Activated CD8-positive, alpha-beta memory T cell treated with anti-CD3 and anti-CD28 coated beads for 4 hours (primary cell): ENCODE measurements at regions not wholly inside any gene's neighbourhood (a gene's known extent, or its start where the extent isn't known, plus 50 kb on each side); places are given as distances from the start of the nearest gene placed in this dataset.
A peak's percentile ranks its signal among the peaks of the same experiment; 100 is the strongest.
"Not testable (repeated sequence)": the region's sequence is repeated elsewhere in the genome, so short reads cannot be mapped to it uniquely, and the experiment has no call there.

Source experiments
- DNase-seq, 2 donors: peaks; one replicate each; pipeline ENCODE4 v3.0.0-alpha.2; 2020; ENCODE audit warnings: low read depth in 2 of 2

DNA sequence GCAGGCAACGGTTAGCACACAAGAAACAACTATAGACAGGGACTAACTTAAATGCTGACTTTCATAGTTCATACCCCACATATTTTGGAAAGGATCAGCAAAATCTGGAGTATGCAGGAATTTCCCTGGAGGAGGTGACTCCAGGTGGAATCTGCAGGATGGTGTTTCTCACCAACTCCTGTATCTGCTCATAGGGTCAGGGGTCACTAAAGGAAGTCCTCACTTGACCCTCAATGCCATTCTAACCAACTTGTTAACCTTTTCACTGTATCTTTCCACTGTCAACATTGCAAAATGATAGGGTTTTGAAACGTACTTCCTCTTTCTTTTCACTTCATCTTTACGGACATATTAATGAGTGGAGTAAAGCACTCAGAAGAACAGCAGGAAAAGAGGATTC lies 207.0 kb upstream of the CXCR4 start:
- DNase-seq = no peak

DNA sequence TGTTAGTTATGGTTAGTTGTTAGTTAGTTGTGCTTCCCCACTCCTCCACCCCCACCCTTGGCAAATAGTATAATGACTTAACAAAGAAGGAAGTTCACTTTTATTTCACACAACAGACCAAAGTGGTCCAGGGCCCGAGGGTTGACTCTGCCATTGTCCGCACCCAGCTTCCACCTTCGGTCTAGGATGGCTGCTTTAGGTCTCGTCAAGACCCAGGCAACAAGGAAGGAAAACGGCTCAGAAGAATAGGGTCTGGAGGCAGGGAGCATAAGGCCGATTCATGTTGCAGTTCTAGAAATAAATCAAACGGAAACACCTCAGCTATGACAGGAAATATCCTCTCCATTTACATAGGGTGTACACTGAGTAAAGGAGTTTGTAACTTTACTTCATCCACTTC lies 206.0 kb upstream of the CXCR4 start:
- DNase-seq = no peak

DNA sequence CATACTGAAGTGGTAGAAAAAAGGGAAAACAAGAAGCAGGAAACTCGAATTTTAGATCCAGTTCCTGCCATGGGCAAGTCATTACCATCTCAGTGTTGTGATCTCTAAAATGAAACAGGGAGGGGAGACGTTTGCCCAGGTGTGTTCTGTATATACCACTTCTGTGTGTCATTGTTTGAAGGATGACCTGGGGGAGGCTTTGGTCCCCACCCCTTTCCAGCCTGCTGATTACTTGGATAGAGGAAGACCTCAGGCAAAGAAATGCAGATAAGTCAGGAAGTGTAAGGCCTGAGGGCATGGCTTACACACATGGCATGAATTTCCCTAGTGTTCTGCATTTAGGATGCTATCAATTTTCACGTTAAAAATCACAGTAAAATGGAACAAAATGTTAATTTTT lies 205.2 kb upstream of the CXCR4 start:
- no peak for DNase-seq

DNA sequence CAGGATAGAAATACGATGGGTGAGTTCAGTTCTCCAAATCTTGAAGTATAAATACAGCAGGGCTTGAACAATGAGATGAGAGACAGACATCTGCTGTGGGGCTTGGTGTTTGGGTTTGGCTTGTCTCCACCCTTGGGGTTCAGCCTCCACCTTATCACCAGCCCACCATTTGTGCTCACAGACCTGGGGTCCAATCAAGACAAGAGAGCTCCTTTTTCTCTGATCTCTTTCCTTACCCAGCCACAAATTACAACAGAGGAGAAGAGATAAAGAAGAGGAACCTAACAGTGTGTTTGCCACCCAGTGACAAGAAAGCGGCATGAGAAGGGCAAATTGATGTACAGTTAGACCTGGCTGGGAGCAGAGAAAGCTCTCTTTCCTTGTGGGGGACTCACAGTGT lies 204.5 kb upstream of the CXCR4 start:
- DNase-seq = no peak

DNA sequence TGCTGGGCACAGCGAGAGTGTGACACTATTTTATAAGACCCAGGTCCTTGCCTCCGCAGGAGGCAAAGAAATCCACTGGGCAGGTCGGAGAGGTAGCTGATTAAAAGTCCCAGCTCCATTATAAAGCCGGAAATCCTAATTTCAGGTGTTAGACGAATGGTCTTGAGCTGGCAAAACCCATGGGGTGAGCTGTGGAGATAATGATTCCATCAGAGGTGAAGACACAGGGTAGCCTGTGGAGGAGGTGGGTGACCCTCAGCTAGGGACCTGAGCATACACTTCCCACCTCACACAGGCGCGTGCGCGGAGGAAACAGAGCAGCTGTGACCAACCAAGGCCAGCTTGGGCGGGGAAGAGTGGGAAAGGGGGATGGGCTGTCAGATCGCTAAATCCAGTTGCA lies 201.7 kb upstream of the CXCR4 start:
- no peak for DNase-seq

DNA sequence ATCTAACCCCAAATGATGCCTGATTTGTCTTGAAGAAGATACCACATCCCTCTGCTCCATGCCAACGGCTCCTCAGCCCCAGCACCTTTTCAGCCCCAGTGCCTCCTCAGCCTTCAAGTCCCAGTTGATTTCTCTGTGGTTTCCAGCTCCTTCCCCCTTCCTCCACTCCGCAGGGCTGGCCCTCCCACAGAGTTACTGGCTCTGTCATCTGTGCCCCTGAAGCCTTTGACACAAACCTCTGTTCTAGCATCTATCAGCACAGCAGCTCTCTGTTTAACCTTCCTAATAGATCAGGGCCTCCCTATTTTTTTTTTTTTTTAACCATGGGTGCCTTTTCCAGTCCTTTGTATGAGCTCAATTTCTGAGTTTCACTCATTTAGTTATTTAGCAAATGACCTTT lies 201.3 kb upstream of the CXCR4 start:
- DNase-seq = no peak

DNA sequence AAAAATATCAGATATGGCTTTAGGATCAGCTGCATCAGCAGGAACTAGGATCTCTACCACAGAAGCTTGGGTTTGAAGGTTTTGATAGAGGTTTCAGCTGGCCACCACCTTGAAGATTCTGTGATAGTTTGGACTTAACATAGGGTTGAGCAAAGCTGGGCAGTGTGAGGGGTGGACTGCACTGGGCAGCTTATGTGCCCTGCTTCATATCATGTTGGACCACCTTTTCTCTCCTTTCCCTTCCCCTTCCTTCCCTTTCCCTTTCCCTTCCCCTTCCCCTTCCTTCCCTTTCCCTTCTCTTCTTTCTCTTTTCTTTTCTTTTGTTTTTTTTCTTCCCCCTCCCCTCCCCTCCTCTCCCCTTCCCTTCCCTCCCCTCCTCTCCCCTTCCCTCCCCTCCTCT lies 196.3 kb upstream of the CXCR4 start:
- no peak for DNase-seq

DNA sequence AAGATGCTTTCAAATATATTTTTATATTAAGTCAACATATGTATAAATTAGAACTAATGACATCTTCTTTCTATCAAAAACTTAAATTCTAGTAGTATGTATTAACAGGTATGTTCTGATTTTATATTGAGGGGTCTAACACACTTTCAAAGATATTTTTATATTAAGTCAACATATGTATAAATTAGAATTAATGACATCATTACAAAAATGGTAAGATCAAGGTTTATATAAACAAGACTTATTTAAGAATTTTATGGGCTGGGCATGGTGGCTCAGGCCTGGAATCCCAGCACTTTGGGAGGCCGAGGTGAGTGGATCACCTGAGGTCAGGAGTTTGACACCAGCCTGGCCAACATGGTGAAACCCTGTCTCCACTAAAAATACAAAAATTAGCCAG lies 194.6 kb upstream of the CXCR4 start:
- not testable (repeated sequence) for DNase-seq

DNA sequence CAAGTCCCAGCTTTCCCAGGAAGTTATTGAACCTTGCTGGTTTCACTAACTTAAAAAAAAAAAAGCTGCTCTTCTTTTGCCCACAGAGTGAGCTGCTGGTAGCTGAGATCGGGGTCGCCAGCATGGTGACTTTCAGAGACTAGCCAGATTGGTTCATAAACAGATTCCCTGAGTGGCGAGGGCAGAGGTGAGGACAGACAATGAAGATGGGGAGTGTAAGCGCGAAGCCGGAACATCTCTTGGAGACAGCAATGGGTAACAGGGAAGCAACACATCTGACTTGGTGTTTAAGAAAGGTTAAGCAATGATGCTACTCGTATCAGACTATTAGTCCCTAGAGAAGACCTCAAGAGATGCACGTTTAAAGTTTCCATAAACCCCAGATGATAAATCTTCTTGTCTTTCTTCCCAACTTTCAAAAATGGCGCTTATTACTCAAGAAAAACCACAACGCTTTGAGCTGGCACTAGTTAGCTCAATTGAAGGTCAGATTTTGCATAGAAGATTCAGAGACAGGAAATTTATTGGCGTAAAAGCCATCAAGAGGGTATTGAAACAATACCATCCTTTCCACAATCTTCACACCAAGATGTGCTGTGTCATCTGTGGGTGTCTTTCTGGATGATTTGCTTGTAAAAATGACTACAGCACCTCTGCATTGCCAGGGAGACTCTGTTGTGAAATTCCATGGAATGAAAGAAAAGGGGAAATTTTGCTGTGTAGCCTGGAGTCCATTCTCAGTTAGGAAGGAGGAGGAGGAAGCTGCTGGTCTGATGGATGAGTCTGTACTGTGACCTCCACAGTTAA lies 193.1 kb upstream of the CXCR4 start:
- DNase-seq = no peak

DNA sequence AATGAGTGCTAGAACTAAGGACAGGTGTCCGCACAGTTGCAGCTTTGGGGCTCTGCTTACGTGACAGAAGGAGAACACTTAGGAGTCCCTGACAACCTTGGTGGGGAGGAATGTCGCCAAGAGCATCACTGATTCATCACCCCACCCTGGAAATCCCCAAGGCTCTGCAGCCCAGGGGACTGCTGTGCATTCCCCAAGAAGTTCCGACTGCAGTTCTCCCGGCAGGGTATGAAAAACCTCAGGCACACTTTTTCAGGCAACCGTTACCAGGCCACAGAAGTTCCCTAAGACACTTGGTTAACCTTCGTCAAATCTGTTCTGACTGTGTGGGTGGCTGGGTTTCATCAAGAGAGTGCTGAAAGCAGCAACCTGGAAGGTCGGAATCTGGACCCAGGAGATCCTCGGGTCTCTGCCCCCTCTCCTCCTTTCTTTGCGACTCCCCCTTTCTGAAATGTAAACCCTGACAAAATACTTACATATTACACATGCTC lies 192.1 kb upstream of the CXCR4 start:
- DNase-seq = no peak

DNA sequence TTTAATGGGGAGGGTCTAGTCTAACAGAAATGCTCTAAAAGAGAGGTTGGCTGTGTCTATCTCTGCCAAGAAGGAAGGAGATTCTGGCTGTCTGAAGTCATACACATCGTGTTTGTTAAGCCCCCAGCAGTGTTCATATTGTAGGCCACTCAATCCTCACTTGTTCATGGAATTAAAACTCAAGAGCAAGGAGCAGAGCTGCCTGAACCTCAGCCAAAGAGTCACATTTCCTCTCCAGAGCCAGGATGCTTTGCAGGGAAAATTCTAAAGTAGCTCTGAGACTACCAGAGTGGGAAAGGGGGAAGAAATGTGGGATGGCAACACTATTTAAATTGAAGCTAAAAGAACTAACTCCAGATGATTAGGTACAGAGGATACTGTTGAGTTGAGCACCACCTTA lies 190.7 kb upstream of the CXCR4 start:
- no peak for DNase-seq

DNA sequence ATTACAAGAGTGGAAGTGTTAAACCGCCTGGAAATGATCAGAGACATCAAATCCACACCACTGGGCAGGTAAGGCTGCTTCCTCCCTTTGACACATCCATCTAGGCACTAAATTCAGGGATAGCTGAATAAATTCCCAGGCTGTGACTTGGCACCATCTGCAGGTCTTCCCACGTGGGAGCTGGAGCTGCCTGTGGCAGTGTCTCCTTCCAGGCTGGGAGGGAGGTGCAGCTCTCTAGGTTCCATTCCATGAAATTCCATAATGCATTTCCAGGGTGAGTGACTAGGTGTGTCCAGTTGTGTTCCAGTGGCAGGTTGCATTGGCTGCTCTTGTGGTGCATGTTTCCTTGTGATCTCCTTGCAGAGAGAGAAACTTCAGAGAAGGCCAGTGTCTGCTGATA lies 188.9 kb upstream of the CXCR4 start:
- DNase-seq = no peak

DNA sequence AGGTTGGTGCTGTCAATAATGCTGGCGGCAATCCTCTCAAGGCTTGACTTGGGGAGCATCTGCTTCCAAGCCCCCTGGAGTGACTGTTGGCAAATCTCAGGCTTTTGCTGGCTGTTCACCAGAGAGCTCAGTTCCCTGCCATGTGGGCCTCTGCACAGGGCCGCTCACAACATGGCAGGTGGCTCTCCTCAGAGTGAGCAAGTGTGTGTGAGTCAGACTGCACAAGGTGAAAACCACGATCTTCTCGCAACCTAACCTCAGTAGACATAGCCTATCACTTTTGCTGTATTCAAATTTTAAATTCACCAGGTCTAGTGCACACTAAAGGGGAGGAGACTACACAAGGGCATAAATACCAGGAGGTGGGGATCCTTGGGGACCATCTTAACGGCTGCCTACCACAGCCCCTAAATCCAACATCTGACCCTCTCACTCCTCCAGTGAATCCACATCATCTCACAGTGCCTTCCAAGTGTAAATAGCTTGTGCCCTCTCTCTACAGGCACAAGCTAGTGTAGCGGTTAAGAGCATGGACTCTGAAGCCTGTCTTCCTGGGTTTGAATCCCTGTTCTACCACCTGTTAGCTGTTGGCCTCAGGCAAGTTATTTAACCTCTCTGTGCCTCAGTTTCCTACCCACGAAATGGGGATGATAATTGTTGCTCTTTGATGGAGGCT lies 187.7 kb upstream of the CXCR4 start:
- DNase-seq = peak; percentile 20 to 34

DNA sequence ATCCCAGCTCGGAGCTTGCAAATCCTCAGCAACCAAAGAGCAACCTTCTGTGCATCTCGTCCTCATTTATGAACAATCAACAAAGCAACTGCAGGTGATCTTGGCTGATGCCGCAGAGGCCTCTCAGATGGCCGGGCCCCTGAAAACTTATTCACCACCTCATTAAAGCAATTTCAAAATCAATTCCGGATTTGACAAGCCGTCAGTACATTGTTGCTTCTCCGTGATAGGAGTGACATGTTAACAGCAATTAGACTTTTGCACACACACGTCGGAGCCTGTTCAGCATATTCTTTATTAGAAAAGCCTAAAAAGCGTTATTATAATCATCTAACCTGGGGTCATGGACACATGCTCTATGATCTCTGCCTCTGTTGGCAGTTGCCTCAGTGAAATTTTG lies 183.1 kb upstream of the CXCR4 start:
- no peak for DNase-seq

DNA sequence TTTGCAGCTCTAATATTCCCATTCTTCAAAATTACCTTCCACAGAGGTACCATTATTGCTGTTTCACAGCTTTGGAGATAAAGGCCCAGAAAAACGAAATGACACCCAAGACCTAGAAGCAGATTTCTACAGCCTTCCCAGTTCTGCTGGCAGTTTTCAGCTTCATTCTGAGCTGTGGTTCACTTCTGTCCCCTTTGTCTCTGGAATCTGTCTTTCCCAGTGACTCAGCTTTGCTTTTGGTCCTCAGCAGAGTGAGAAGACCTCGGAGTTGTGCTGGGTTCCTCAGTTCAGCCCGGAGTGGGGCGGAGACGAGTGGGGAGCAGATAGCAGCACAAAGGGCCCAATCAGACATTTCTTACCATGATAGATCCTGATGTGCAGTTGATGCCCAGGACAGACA lies 180.7 kb upstream of the CXCR4 start:
- no peak for DNase-seq

DNA sequence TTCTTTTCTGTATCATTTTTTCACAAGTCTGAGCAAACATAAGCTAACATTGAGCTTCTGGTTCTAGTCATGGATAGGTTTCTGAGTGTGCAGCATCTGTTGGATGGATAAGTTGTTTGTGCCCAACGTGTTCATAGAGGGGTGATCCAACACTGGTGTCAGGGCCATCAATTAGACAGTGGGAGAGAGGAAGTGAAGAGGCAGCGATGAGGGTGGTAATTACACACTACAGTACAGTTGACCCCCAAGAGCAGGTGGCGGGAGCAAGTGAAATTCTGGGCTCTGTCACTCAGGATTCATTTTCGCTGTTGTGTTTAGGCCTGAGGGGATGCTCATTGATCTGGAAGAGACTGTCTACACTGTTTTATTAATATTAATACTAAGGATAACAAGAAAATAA lies 180.0 kb upstream of the CXCR4 start:
- no peak for DNase-seq

DNA sequence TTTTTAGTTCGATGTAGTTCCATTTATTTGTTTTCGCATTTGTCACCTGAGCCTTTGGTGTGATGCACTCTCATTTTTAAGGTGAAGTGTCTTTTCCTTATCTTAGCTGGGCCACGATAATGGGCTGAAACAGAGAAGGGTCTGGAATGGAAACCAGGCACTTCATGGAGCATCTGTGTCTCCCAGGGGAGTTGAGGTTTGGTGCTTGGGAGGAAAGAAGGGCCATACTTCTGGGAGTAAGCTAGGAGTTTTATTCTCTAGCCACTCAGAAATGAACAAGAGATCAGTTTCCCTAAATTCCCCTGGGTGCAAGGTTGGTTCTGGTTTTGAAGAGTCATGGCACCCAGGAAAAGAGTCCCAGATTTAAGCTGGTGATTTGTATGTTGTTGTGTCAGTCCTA lies 179.4 kb upstream of the CXCR4 start:
- no peak for DNase-seq

DNA sequence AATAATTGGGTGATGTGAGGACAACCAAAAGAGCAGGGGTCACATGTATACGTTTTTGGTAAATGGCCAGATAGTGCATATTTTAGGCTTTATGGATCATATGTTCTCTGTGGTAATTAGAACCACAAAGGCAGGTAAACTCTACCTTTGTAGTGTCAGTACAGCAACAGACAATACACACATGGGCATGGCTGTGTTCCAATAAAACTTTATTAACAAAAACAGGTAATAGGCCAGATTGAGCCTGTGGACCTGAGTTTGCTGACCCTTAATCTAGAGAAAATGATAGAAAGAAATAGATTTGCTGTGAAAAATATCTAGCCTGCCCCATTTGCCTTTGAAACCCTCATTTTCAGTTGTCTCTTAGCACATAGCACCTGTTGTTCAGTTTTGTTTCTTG lies 177.2 kb upstream of the CXCR4 start:
- DNase-seq = no peak

DNA sequence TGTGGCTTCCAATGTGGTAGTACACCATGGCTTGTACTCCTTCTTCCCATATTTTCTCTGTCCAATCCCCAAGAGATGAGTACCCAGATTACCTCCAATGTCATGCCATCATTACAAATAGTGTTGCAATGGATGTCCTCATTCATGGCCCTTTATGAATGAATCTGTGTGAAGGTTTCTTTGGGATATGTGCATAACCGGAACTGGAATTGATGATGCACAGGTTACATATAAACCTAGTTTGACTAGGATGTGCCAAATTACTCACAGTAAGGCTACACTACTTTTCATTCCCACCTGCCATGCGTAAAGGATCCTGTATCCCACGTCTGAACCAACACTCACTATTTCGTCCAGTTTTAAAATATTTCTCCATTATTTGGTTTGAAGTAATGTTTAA lies 173.9 kb upstream of the CXCR4 start:
- no peak for DNase-seq

DNA sequence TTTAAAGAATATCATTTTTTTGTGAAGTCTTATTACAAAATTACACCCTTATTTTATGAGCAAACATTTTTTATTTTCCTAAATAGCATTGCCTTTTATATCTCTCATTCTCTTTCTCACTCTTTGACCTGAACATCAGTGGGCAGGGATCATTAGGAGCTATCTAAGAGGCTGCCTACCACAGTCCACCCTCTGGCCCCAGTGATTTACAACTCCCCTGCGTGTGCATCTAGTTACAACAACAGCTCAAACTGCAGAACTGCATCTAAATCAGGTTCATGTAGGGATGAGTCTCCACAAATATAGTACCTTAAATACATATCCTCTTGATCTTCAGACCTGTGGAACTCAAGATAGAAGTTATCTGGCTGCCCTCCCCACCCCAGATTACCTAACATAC lies 172.4 kb upstream of the CXCR4 start:
- DNase-seq = no peak

DNA sequence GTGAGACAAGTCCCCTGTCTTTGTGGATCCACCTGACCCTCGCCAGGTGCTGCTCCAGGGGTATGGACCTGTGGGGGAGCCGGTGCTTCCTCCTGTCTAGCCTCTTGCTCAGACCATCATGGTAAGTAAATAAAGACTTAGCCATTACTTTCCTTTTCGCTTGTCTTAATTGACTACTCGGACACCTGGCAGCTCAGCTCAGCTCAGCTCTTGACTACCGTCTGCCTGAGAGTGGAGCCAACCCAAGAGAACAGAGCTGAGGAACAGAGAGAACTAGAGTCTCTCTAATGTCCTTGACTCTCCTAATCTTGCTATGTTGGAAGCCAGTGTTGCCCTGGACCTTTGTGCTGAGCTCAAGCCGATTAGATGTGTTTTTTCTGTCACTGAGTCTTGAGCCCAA lies 170.3 kb upstream of the CXCR4 start:
- DNase-seq = no peak

DNA sequence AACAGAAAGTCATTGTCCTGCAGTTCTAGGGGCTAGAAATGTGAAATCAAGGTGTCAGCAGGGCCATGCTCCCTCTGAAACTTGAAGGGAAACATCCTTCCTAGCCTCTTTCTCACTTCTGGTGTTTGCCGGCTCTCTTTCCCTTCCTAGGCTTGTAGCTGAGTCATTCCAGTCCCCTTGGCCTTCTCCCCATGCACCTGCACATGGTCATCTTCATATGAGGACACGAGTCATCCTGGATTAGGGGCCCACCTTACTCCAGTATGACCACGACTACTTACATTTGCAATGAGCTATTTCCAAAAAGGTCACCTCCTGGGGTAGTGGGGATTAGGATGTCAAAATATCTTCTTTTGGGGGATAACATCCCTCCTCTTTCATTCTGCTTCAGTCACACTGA lies 168.5 kb upstream of the CXCR4 start:
- no peak for DNase-seq
